ENCODE measurements at regions not wholly inside any gene's neighbourhood (a gene's known extent, or its start where the extent isn't known, plus 50 kb on each side); places are given as distances from the start of the nearest gene placed in this dataset.

- TF ChIP-seq CTCF (IDR thresholded peaks at IDR 0.05): no peak
- no peak for TF ChIP-seq POLR2A (IDR thresholded peaks at IDR 0.05)
- TF ChIP-seq POLR2AphosphoS5 (IDR thresholded peaks at IDR 0.05): no peak
Observed at GRCh38 chr6:155561966-155562364, 106.3 kb upstream of the NOX3 start.

Measured in stomach (tissue), 4 donors.